BJ (cell line): ENCODE measurements at regions not wholly inside any gene's neighbourhood (a gene's known extent, or its start where the extent isn't known, plus 50 kb on each side); places are given as distances from the start of the nearest gene placed in this dataset.

ENCODE experiments used
- CTCF ChIA-PET: fragments of 350-600 bp; formaldehyde crosslinking; extraction: SDS; loops from one replicate; lab custom pipeline; 2021; ENCODE audit warnings: antibody characterized with exemption, inconsistent platforms; lab: Yijun Ruan, JAX
- POLR2A ChIA-PET: fragments of 300-600 bp; sonication (Branson Sonifier 250); formaldehyde crosslinking; extraction: SDS; loops from one replicate; lab custom pipeline; 2021; ENCODE audit warnings: antibody characterized with exemption; lab: Charles Lee
- DNase-seq: peaks from one replicate; pipeline ENCODE4 v3.0.0-alpha.2; 2011; ENCODE audit warnings: low read depth
- H3K27me3 ChIP-seq: 2 replicates; pipeline ENCODE4 v1.6.0; 2011; ENCODE audit warnings: low read length; ENCODE audit not compliant: control insufficient read depth, insufficient read depth
- H3K36me3 ChIP-seq: 2 replicates; pipeline ENCODE4 v1.5.1; 2011; ENCODE audit warnings: low read length; ENCODE audit not compliant: control insufficient read depth, insufficient read depth
- H3K4me3 ChIP-seq: 2 replicates; pipeline ENCODE4 v1.5.1; 2011; ENCODE audit warnings: low read depth, mild to moderate bottlenecking, control low read depth, low read length
- CTCF ChIP-seq: IDR thresholded peaks from 2 replicates; pipeline ENCODE4 v1.5.1; 2011; ENCODE audit warnings: low read depth, mild to moderate bottlenecking, control low read depth, inconsistent platforms, low read length, moderate library complexity; ENCODE audit not compliant: insufficient read depth

GRCh38 chr1:54497338-54497737 lies 50.7 kb upstream of the ACOT11 start:
- ChIA-PET POLR2A (no interaction called here), CTCF (interaction anchor here (0.6 to 1.0 kb wide), 2 partner anchors 166 to 403 kb away, joined by 3 to 4 read pairs; no protein-coding TSS in a partner anchor)

GRCh38 chr1:54495954-54496353 lies 52.1 kb upstream of the ACOT11 start:
- no peak for TF ChIP-seq CTCF
- Histone ChIP-seq H3K36me3 (no peaks in the 10 kb centered on the region), H3K27me3 (peaks cover 6% of the 10 kb centered on the region), H3K4me3 (no peak overlapping the region)
- ChIA-PET CTCF (no interaction called here), POLR2A (no interaction called here)
- no peak for DNase-seq

More at GRCh38 chr1:54497338-54497737, 50.7 kb upstream of the ACOT11 start:
- no peak for TF ChIP-seq CTCF
- Histone ChIP-seq H3K4me3 (no peak overlapping the region), H3K36me3 (no peaks in the 10 kb centered on the region), H3K27me3 (peaks cover 8% of the 10 kb centered on the region)
- no peak for DNase-seq

- ChIA-PET POLR2A (no interaction called here), CTCF (no interaction called here)
- TF ChIP-seq CTCF, result no peak
Observed at GRCh38 chr1:54493608-54494007, 54.4 kb upstream of the ACOT11 start.

GRCh38 chr1:54490361-54491248 lies 57.4 kb upstream of the ACOT11 start:
- Histone ChIP-seq H3K36me3 (no peaks in the 10 kb centered on the region), H3K4me3 (no peak overlapping the region), H3K27me3 (no peaks in the 10 kb centered on the region)
- POLR2A ChIA-PET, result interaction anchor here (0.6 kb wide), 1 partner anchor 364 kb away, joined by 13 read pairs; no protein-coding TSS in a partner anchor
- CTCF ChIA-PET, result interaction anchor here (0.9 to 3.7 kb wide), 17 partner anchors 8 to 420 kb away, joined by 3 to 39 read pairs (median 5); partner anchors contain the start of gene SSBP3
- no peak for TF ChIP-seq CTCF
- DNase-seq, result no peak

More at GRCh38 chr1:54493608-54494007, 54.4 kb upstream of the ACOT11 start:
- DNase-seq, result no peak
- no peaks in the 10 kb centered on the region for H3K36me3 ChIP-seq
- peaks cover 2% of the 10 kb centered on the region for H3K27me3 ChIP-seq
- H3K4me3 ChIP-seq, result no peak overlapping the region

GRCh38 chr1:54489627-54490250 lies 58.3 kb upstream of the ACOT11 start:
- TF ChIP-seq CTCF, result no peak

More at GRCh38 chr1:54489627-54490250, 58.3 kb upstream of the ACOT11 start:
- CTCF ChIA-PET, result interaction anchor here (0.6 to 3.7 kb wide), 45 partner anchors 9 to 611 kb away, joined by 3 to 39 read pairs (median 4); partner anchors contain the start of gene SSBP3
- H3K27me3 ChIP-seq, result no peaks in the 10 kb centered on the region
- no peaks in the 10 kb centered on the region for H3K36me3 ChIP-seq
- POLR2A ChIA-PET, result no interaction called here
- DNase-seq, result no peak
- no peak overlapping the region; the same call in 1 of the 2 replicates for H3K4me3 ChIP-seq
